Prostate gland (tissue), 2 donors: ENCODE measurements at regions not wholly inside any gene's neighbourhood (a gene's known extent, or its start where the extent isn't known, plus 50 kb on each side); places are given as distances from the start of the nearest gene placed in this dataset.
"Not testable (repeated sequence)": the region's sequence is repeated elsewhere in the genome, so short reads cannot be mapped to it uniquely, and the experiment has no call there.

ENCODE experiments used
- DNase-seq: peaks from one replicate; pipeline ENCODE4 v3.0.0-alpha.2; 2019; ENCODE audit warnings: low spot score
- H3K27ac ChIP-seq, 2 donors: fragments of 200-600 bp; sonication (generic); 2 replicates each; pipeline ENCODE4 v1.5.1; 2017 to 2019
- H3K27me3 ChIP-seq: fragments of 200-600 bp; sonication (generic); replicated peaks from 2 replicates; pipeline ENCODE4 v1.5.1; 2019; ENCODE audit not compliant: insufficient read depth
- H3K36me3 ChIP-seq, 2 donors: fragments of 200-600 bp; sonication (generic); 1 replicate in 1 of 2; 2 replicates in 1 of 2; pipeline versions ENCODE4 v1.5.1 to v1.8.1; 2017 to 2019
- H3K4me1 ChIP-seq: fragments of 200-600 bp; sonication (generic); replicated peaks from 2 replicates; pipeline ENCODE4 v1.5.1; 2019
- H3K4me3 ChIP-seq, 2 donors: fragments of 200-600 bp; sonication (generic); 2 replicates each; pipeline ENCODE4 v1.5.1; 2017 to 2019
- H3K9me3 ChIP-seq: fragments of 200-600 bp; sonication (generic); 2 replicates; pipeline ENCODE4 v1.5.1; 2017
- WGBS: methylation state at CpG from one replicate; pipeline ENCODE4 v1.1.5; 2018; 5-methylcytosine and 5-hydroxymethylcytosine counted together
- intact Hi-C: fragments of 100-400 bp; cut with DNase I; formaldehyde crosslinking; loops from one replicate; pipeline ENCODE4 v1.14.2; 2022

DNA sequence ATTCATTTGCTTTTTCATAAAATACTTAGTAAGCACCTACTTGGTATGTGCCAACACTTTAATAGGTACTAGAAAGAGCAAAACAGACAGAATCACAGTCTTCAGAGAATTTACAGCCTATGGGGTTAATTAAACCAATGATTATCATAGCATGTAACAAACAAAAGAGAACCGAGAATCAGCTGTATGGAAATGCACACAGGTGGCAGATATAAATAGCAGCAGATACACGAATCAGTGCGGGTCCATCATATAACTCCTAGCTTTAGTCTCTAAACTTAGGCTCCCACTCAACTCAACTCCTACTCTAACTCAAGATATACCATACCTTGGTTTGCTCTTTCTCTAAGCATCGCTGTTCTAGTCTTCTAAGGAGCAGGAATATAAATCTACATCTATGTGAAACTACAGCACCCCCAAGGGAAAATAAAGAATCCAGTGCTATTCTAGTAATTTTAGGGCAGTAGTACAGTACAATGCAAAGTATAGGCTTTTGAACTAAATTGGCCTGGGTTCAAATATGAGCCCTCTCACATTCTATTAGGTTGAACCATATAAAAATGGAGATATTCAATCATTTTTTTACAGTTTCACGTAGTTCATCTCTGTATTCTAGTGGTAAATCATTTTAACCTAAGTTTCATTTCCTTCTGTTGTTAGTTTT, 108.5 kb upstream of the NBPF9 start:
- H3K4me1 ChIP-seq, intact Hi-C loops, DNase-seq: not testable (repeated sequence)

DNA sequence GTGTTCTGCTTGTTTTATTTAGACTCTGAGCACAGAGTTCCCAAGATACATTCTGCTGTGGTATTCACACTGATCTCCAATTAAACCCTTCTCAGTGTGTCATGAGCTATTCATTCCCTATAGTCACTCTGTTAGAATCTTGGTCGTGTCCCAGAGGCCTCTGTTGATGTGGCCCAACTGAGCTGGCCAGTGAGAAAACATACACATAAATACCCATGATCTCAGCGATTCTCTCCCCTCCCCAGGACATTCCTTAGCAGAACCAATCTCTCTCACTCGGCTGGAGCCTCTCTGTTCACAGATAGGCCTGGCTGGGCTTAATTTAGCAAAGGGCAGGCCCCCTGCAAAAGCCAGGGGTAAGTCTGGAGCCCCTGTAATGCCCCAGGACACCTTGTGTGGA, 109.6 kb upstream of the NBPF9 start:
- H3K9me3 ChIP-seq, H3K4me3 ChIP-seq, H3K4me1 ChIP-seq, DNase-seq, intact Hi-C loops, H3K36me3 ChIP-seq, H3K27ac ChIP-seq, H3K27me3 ChIP-seq: not testable (repeated sequence)
- no CpG with 5 or more reads among the region's 3 CpGs for WGBS

More for the DNA sequence above, 108.5 kb upstream of the NBPF9 start:
- H3K27ac ChIP-seq, H3K27me3 ChIP-seq, H3K36me3 ChIP-seq, H3K4me3 ChIP-seq, H3K9me3 ChIP-seq: not testable (repeated sequence)
- WGBS = 100% methylated on average over 1 of the region's 5 CpGs

DNA sequence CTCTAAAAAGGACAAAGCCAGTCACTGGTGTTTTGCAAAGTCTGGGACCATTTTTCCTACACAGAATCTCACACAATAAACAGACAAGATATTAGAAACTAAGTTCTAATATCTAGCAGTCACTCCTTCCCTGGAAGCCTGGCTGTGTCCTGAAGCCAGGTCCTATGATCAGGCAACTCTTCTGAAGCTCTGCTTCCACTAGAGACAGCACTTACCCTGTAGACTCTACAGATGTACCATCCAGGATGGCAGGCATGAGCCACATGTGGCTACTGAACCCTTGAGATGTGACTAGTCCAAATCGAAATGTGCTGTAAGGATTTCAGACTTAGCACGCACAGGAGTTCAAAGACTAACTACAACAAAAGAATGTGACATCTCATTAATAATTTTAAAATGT, 110.3 kb upstream of the NBPF9 start:
- H3K4me1 ChIP-seq, H3K27ac ChIP-seq, H3K9me3 ChIP-seq, H3K27me3 ChIP-seq, H3K4me3 ChIP-seq, intact Hi-C loops, H3K36me3 ChIP-seq, DNase-seq: not testable (repeated sequence)
- no CpG with 5 or more reads among the region's 2 CpGs for WGBS

DNA sequence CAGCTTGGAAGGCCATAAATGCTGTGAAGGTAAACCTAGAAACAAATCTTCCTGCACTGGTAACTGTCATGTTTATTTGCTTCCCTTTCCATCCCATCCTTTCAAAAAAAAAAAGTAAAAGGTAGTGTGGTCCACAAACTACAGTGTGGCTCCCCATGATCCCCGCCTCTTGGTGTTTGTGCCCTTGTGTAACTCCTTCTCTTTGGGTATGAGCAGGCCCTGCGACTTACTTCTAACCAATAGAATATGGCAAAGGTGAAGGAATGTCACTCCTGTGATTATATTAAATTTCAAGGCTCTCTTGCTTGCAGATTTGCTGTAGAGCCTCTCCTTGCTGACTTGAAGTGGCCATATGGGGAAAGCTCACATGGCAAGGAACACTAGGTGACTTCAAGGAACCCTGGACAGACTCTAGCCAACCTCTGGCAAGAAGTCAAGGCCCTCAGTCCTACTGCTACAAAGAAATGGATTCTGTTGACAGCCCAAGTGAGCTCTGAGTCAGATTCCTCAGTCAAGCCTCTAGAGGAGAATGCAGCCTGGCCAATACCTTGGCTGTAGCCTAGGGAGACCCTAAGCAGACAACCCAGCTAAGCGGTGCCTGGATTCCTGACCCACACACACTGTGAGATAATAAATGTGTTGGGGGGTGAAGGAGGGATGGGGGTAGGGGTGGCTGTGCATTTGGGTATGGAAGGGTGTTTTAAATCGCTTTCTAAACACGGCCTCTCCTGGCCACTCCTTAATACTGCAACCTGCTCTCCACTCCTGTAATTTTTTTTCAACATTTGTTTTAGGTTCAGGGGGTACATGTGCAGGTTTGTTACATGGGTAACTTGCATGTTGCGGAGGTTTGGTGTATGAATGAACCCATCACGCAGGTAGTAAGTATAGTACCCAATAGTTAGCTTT, 115.0 kb upstream of the NBPF9 start:
- DNase-seq, intact Hi-C loops, H3K9me3 ChIP-seq, H3K27me3 ChIP-seq, H3K4me3 ChIP-seq, H3K27ac ChIP-seq, H3K4me1 ChIP-seq, H3K36me3 ChIP-seq: not testable (repeated sequence)
- WGBS = 74% methylated on average over 2 of the region's 7 CpGs

DNA sequence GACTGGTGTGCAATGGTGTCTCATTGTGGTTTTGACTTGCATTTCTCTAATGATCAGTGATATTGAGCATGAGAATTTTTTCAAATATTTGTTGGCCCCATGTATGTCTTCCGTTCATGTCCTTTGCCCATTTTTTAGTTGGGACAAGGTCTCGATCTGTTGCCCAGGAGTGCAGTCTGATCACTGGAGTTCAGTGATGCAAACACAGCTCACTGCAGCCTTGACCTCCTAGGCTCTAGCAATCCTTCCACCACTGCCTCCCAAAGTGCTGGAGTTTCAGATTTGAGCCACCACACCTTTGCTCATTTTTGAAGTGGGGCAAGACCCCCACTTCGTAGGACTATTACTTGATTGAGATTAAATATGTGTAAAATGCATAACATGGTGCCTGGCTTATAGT, 116.2 kb upstream of the NBPF9 start:
- H3K36me3 ChIP-seq, H3K4me1 ChIP-seq, H3K9me3 ChIP-seq, H3K4me3 ChIP-seq, intact Hi-C loops, DNase-seq, H3K27me3 ChIP-seq, H3K27ac ChIP-seq: not testable (repeated sequence)
- no CpG with 5 or more reads among the region's 3 CpGs for WGBS

DNA sequence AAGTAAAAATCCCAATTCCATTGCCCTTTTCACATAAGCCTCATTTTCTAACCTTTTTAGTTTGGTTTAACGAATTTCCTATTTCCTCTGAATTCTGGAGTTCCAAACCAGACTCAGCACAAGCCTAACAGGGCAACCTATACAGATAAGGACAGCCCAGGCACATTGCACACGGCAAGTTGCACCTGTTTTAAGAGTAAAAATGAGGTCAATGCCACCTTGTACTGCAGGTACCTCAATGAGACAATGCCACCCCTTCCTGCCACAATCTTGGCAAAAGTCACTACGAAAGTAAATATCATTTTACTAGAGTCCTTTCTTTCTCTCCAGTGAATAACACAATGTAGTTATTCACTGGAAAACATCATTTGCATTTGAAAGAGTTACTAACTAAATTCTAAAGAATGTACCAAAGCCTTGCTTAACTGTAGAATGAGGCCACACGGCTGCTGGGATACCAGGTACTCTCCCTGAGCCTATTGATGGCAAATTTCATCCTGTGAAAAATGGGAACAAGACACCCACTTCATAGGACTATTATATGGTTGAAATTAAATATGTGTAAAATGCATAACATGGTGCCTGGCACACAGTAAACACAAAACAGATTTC, 117.2 kb upstream of the NBPF9 start:
- WGBS = no CpG with 5 or more reads among the region's 4 CpGs
- H3K9me3 ChIP-seq, intact Hi-C loops, H3K27ac ChIP-seq, H3K4me3 ChIP-seq, H3K27me3 ChIP-seq, H3K4me1 ChIP-seq, DNase-seq, H3K36me3 ChIP-seq: not testable (repeated sequence)

DNA sequence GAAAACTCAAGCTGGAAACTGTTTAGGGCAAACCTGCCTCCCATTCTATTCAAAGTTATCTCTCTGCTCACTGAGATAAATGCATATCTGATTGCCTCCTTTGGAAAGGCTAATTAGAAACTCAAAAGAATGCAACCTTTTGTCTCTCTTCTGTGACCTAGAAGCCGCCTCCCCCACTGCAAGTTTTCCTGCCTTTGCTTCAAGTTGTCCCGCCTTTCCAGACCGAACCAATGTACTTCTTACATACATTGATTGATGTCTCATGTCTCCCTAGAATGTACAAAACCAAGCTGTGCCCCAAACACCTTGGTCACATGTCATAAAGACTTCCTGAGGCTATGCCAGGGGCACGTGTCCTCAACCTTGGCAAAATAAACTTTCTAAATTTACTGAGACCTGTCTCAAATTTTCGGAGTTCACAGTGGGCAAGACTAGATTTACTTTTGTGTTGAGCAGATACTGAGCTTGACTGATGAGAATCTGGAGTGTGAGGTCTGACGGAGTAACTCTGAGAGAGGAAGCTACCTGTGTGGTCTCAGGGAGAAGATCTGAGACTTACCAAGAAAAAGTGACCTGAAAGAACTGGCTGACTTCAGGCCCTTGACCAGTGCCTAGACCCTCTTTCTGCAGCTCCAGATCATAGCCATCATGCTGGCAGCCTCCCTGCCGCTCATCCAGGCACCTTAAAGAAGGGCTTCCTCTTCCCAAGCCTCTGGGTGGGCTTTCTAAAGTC, 124.7 kb upstream of the NBPF9 start:
- H3K4me1 ChIP-seq, H3K27ac ChIP-seq, H3K9me3 ChIP-seq, H3K27me3 ChIP-seq, H3K36me3 ChIP-seq, DNase-seq, H3K4me3 ChIP-seq, intact Hi-C loops: not testable (repeated sequence)
- 55% methylated on average over 2 of the region's 7 CpGs for WGBS

DNA sequence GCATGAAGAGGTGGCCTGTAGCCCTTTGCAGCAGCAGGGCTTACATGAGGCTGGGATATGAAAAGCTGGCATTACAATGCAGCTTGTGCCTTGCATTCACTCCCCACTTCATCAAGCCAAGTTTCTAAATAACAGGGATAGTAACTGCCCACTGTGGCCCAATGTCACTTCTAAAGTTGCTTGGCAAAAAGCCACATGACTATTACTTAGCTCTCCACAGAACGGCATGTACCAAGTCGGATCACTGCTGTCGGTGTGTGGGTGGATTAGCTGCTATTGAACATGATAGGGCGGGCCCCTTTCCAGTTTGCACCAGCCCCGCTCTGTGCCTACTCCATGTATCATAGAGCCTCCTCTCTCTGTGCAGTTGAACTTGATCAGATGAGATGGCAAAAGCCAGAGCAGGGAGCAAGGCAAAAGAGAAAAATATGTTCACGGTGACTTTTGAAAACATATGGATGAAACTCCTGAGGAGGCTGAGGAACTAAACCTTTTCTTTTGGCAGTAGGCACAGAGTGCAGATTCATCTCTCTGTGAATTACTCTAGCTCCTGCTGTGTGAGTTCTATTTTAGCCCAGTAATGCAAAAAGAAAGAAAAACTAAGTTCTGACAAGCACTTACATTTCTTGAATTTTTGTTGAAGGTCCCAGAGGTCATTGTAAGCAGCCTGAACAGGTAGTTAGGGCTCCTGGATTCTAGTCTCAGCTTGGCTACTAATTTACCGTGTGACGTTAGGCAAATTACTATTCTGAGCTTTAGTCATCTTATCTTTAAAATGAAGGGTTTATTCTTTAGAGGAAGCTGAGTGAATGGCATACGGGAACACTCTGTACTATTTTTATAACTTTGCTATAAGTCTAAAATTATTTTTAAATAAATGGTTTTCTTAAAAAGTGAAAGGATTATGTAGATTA, 125.6 kb upstream of the NBPF9 start:
- H3K4me1 ChIP-seq, H3K36me3 ChIP-seq, H3K27ac ChIP-seq, intact Hi-C loops, H3K27me3 ChIP-seq, H3K9me3 ChIP-seq, DNase-seq, H3K4me3 ChIP-seq: not testable (repeated sequence)
- 29% methylated on average over 1 of the region's 9 CpGs for WGBS

DNA sequence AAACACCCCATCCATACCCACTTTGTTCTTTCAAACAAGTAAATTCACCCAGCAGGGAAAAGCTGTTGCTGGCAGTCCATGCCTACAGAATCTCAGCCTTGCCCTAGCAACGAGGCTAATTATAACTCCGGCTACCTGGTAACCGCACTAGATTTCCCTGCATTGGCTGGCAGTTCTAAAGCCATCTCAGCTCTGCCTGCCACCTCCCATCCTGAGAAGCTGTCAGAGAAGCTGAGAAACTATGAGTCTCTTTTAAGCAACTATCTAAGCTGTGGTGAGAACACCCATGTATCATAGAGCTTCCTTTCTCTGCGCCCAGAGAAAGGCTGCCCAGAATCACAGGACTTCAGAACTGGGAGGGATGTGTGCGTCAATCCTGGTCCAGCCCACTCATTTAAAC, 126.5 kb upstream of the NBPF9 start:
- H3K36me3 ChIP-seq, H3K4me3 ChIP-seq, H3K27ac ChIP-seq, H3K4me1 ChIP-seq, intact Hi-C loops, H3K9me3 ChIP-seq, H3K27me3 ChIP-seq: not testable (repeated sequence)
- 26% methylated on average over 3 of the region's 5 CpGs for WGBS
- DNase-seq = peak; percentile 6

DNA sequence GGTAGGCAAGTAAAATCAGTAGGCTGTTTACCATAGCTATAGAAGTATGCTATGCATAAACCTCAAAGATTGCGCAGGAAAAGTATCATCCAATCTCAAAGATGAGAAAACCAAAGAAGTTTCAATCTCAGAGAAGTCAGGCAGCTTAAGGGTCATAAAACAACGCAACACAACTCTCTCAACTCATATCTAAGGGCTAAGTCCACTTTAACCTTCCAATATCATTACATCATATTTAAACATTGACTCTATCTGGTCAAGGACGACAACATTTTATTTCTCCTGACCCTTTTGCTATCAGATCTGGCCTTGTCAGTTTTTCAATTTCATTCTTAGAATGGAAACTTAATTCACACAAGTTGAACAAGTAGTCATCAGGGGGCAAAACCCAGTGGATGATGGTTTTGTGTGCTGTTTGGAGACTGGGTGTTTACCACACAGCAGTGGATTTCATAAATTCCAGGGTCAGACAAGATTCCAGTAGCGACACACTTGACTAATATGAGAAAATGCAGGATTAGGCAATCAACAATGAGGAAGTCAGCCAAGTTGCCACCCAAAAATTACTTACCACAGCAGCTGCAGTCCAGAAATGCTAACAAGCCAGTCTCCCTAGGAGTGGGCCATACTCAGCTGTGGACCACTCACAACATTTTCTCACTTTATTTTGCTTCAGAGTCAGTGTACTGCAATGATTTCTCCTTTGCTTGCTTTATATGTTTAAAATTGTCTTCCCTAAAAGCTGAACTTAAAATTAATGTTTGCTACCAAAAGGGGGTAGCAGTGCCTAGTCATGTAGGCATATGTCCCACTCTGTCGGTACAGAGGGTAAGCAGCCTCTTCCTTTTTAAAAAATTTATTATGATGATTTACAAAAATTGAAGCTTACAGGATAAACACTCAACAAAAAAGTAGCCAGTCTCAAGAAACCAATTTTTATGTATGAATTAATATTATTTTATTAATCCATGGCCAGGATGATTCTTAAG, 131.9 kb upstream of the NBPF9 start:
- intact Hi-C loops, H3K9me3 ChIP-seq, H3K27ac ChIP-seq, H3K4me3 ChIP-seq, H3K27me3 ChIP-seq, DNase-seq, H3K4me1 ChIP-seq, H3K36me3 ChIP-seq: not testable (repeated sequence)
- WGBS = no CpG with 5 or more reads among the region's 5 CpGs
